Ascending aorta (tissue), 2 donors: ENCODE measurements at regions not wholly inside any gene's neighbourhood (a gene's known extent, or its start where the extent isn't known, plus 50 kb on each side); places are given as distances from the start of the nearest gene placed in this dataset.

ENCODE experiments used
- DNase-seq, 2 donors: peaks; one replicate each; pipeline ENCODE4 v3.0.0-alpha.2; 2019; ENCODE audit warnings: low spot score in 2 of 2
- H3K27ac ChIP-seq, 2 donors: fragments of 200-600 bp; sonication (generic); one replicate each; pipeline ENCODE4 v1.5.1; 2016 to 2017; ENCODE audit warnings: mild to moderate bottlenecking in 1 of 2
- H3K27me3 ChIP-seq: fragments of 200-600 bp; sonication (generic); one replicate; pipeline ENCODE4 v1.5.1; 2017
- H3K36me3 ChIP-seq, 2 donors: fragments of 200-600 bp; sonication (generic); one replicate each; pipeline ENCODE4 v1.5.1; 2016
- H3K4me1 ChIP-seq, 2 donors: fragments of 200-600 bp; sonication (generic); one replicate each; pipeline ENCODE4 v1.5.1; 2016 to 2017; ENCODE audit warnings: mild to moderate bottlenecking in 1 of 2
- H3K4me3 ChIP-seq, 2 donors: fragments of 200-600 bp; sonication (generic); one replicate each; pipeline ENCODE4 v1.5.1; 2016 to 2017; ENCODE audit warnings: mild to moderate bottlenecking in 1 of 2
- H3K9me3 ChIP-seq, 2 donors: fragments of 200-600 bp; sonication (generic); one replicate each; pipeline ENCODE4 v1.5.1; 2016
- CTCF ChIP-seq, 3 experiments: fragments of 200-600 bp in 2 of 3; fragments of 450-650 bp in 1 of 3; sonication (generic) in 2 of 3; IDR thresholded peaks; one replicate each; pipeline ENCODE4 v1.5.1; 2016 to 2019; ENCODE audit warnings: antibody characterized with exemption in 3 of 3, mild to moderate bottlenecking in 1 of 3, moderate library complexity in 1 of 3
- intact Hi-C: fragments of 100-400 bp; cut with DNase I; formaldehyde crosslinking; loops from one replicate; pipeline ENCODE4 v1.15.1; 2023

- H3K27me3 ChIP-seq = no peaks in the 10 kb centered on the region
- H3K4me3 ChIP-seq = no peak overlapping the region
- H3K4me1 ChIP-seq = no peaks in the 10 kb centered on the region
- no peak for DNase-seq
- intact Hi-C loops = no loop called here
- no peaks in the 10 kb centered on the region for H3K9me3 ChIP-seq
- H3K36me3 ChIP-seq = no peaks in the 10 kb centered on the region
- no peak for TF ChIP-seq CTCF (IDR thresholded peaks at IDR 0.05)
- H3K27ac ChIP-seq = no peak overlapping the region
Observed at GRCh38 chr6:43868467-43868866, 98.5 kb downstream of the VEGFA start.

GRCh38 chr6:43867996-43868395 lies 98.0 kb downstream of the VEGFA start:
- no peak for TF ChIP-seq CTCF (IDR thresholded peaks at IDR 0.05)
- H3K9me3 ChIP-seq = no peaks in the 10 kb centered on the region
- H3K4me1 ChIP-seq = no peaks in the 10 kb centered on the region
- no peaks in the 10 kb centered on the region for H3K27me3 ChIP-seq
- intact Hi-C loops = no loop called here
- H3K36me3 ChIP-seq = no peaks in the 10 kb centered on the region
- H3K4me3 ChIP-seq = no peak overlapping the region
- DNase-seq = no peak
- no peak overlapping the region for H3K27ac ChIP-seq

GRCh38 chr6:43867246-43867645 lies 97.2 kb downstream of the VEGFA start:
- Histone ChIP-seq H3K36me3 (no peaks in the 10 kb centered on the region), H3K4me1 (no peaks in the 10 kb centered on the region), H3K4me3 (no peak overlapping the region), H3K27ac (no peak overlapping the region), H3K27me3 (no peaks in the 10 kb centered on the region), H3K9me3 (no peaks in the 10 kb centered on the region)
- no peak for TF ChIP-seq CTCF (IDR thresholded peaks at IDR 0.05)
- DNase-seq = no peak
- intact Hi-C loops = no loop called here

GRCh38 chr6:43865932-43866645 lies 96.1 kb downstream of the VEGFA start:
- intact Hi-C loops = no loop called here
- Histone ChIP-seq H3K27me3 (no peaks in the 10 kb centered on the region), H3K4me1 (no peaks in the 10 kb centered on the region), H3K27ac (no peak overlapping the region), H3K9me3 (no peaks in the 10 kb centered on the region), H3K36me3 (no peaks in the 10 kb centered on the region), H3K4me3 (no peak overlapping the region)
- no peak for DNase-seq
- no peak for TF ChIP-seq CTCF (IDR thresholded peaks at IDR 0.05)

- Histone ChIP-seq H3K4me1 (no peaks in the 10 kb centered on the region), H3K36me3 (no peaks in the 10 kb centered on the region), H3K9me3 (no peaks in the 10 kb centered on the region), H3K4me3 (no peak overlapping the region), H3K27ac (no peak overlapping the region), H3K27me3 (no peaks in the 10 kb centered on the region)
- intact Hi-C loops = no loop called here
- no peak for DNase-seq
- TF ChIP-seq CTCF (IDR thresholded peaks at IDR 0.05) = no peak
Observed at GRCh38 chr6:43865086-43865485, 95.1 kb downstream of the VEGFA start.

- no peaks in the 10 kb centered on the region for H3K36me3 ChIP-seq
- no peak overlapping the region for H3K27ac ChIP-seq
- no peaks in the 10 kb centered on the region for H3K9me3 ChIP-seq
- intact Hi-C loops = no loop called here
- DNase-seq = no peak
- no peaks in the 10 kb centered on the region for H3K27me3 ChIP-seq
- H3K4me3 ChIP-seq = no peak overlapping the region
- no peaks in the 10 kb centered on the region for H3K4me1 ChIP-seq
- no peak for TF ChIP-seq CTCF (IDR thresholded peaks at IDR 0.05)
Observed at GRCh38 chr6:43862925-43863324, 92.9 kb downstream of the VEGFA start.
